Common myeloid progenitor, CD34-positive (primary cell): ENCODE measurements at regions not wholly inside any gene's neighbourhood (a gene's known extent, or its start where the extent isn't known, plus 50 kb on each side); places are given as distances from the start of the nearest gene placed in this dataset.

Experiments
- CTCF ChIA-PET: fragments of 350-600 bp; sonication (Branson Sonifier 250); formaldehyde crosslinking; loops from one replicate; lab custom pipeline; 2021; ENCODE audit warnings: antibody characterized with exemption; lab: Charles Lee
- POLR2A ChIA-PET: fragments of 350-600 bp; sonication (Branson Sonifier 250); formaldehyde crosslinking; loops from one replicate; lab custom pipeline; 2021; ENCODE audit warnings: antibody characterized with exemption; lab: Charles Lee
- DNase-seq, 3 donors: peaks; one replicate each; pipeline versions ENCODE4 v3.0.0 to v3.0.0-alpha.2; 2013
- H3K27ac ChIP-seq, 2 experiments: 1 replicate in 1 of 2; 2 replicates in 1 of 2; pipeline ENCODE4 v1.7.0; 2013; ENCODE audit warnings: inconsistent platforms in 2 of 2, low read length in 2 of 2, mild to moderate bottlenecking in 2 of 2, low read depth in 1 of 2, moderate library complexity in 1 of 2; ENCODE audit not compliant: severe bottlenecking in 2 of 2, insufficient read depth in 1 of 2, poor library complexity in 1 of 2
- H3K27me3 ChIP-seq, 5 experiments: replicated peaks in 2 of 5; 1 replicate in 3 of 5; 2 replicates in 2 of 5; pipeline versions ENCODE4 v1.6.1 to v1.7.0; 2013; ENCODE audit warnings: low read length in 4 of 5, mild to moderate bottlenecking in 2 of 5, moderate library complexity in 2 of 5, inconsistent platforms in 1 of 5; ENCODE audit not compliant: insufficient read depth in 5 of 5, control insufficient read depth in 4 of 5
- H3K36me3 ChIP-seq, 4 experiments: 1 replicate in 2 of 4; 2 replicates in 2 of 4; pipeline versions ENCODE4 v1.6.1 to v1.7.0; 2013; ENCODE audit warnings: low read length in 3 of 4, control low read depth in 1 of 4, mild to moderate bottlenecking in 1 of 4; ENCODE audit not compliant: control insufficient read depth in 4 of 4, insufficient read depth in 4 of 4
- H3K4me1 ChIP-seq, 4 experiments: 1 replicate in 3 of 4; 2 replicates in 1 of 4; pipeline versions ENCODE4 v1.6.1 to v1.7.1; 2013; ENCODE audit warnings: low read length in 3 of 4, mild to moderate bottlenecking in 3 of 4, control low read depth in 1 of 4, inconsistent platforms in 1 of 4, moderate library complexity in 1 of 4; ENCODE audit not compliant: control insufficient read depth in 4 of 4, insufficient read depth in 4 of 4; ENCODE audit errors: control extremely low read depth in 1 of 4
- H3K4me3 ChIP-seq, 7 experiments: 1 replicate in 4 of 7; 2 replicates in 3 of 7; pipeline versions ENCODE4 v1.5.1 to v1.7.0; 2013; ENCODE audit warnings: mild to moderate bottlenecking in 7 of 7, low read length in 6 of 7, moderate library complexity in 6 of 7, inconsistent platforms in 2 of 7, low read depth in 2 of 7, control low read depth in 1 of 7; ENCODE audit not compliant: insufficient read depth in 4 of 7, control insufficient read depth in 1 of 7; ENCODE audit errors: extremely low read depth in 1 of 7
- H3K9me3 ChIP-seq, 5 experiments: 1 replicate in 4 of 5; 2 replicates in 1 of 5; pipeline versions ENCODE4 v1.6.1 to v1.7.1; 2013; ENCODE audit warnings: low read length in 4 of 5, mild to moderate bottlenecking in 2 of 5, inconsistent platforms in 1 of 5, low read depth in 1 of 5, moderate library complexity in 1 of 5; ENCODE audit not compliant: control insufficient read depth in 4 of 5, insufficient read depth in 2 of 5; ENCODE audit errors: control extremely low read depth in 1 of 5
- WGBS: methylation state at CpG from one replicate; pipeline ENCODE4 v1.1.5; 2013; ENCODE audit not compliant: insufficient coverage; 5-methylcytosine and 5-hydroxymethylcytosine counted together

- POLR2A ChIA-PET = no interaction called here
- Histone ChIP-seq H3K27me3 (peaks cover 0 to 2% (median 0%) of the 10 kb centered on the region in 5 experiments), H3K36me3 (no peaks in the 10 kb centered on the region), H3K27ac (no peak overlapping the region), H3K9me3 (no peaks in the 10 kb centered on the region), H3K4me3 (no peak overlapping the region), H3K4me1 (no peaks in the 10 kb centered on the region)
- DNase-seq = peak in 2 of 3 donors; percentile 2
- no CpG with 5 or more reads among the region's 1 CpG for WGBS
- CTCF ChIA-PET = no interaction called here
Observed at GRCh38 chr13:93172109-93172508, 54.5 kb upstream of the GPC6 start.

- Histone ChIP-seq H3K27ac (no peak overlapping the region), H3K4me3 (no peak overlapping the region), H3K9me3 (no peaks in the 10 kb centered on the region), H3K27me3 (peaks cover 0 to 2% (median 0%) of the 10 kb centered on the region in 5 experiments), H3K36me3 (no peaks in the 10 kb centered on the region), H3K4me1 (no peaks in the 10 kb centered on the region)
- WGBS = no CpG with 5 or more reads among the region's 1 CpG
- ChIA-PET POLR2A (no interaction called here), CTCF (no interaction called here)
- no peak for DNase-seq
Observed at GRCh38 chr13:93173654-93174053, 53.0 kb upstream of the GPC6 start.

- Histone ChIP-seq H3K4me1 (no peaks in the 10 kb centered on the region), H3K9me3 (no peaks in the 10 kb centered on the region), H3K4me3 (no peak overlapping the region), H3K27me3 (peaks cover 0 to 2% (median 0%) of the 10 kb centered on the region in 5 experiments), H3K36me3 (no peaks in the 10 kb centered on the region), H3K27ac (no peak overlapping the region)
- POLR2A ChIA-PET = no interaction called here
- CTCF ChIA-PET = no interaction called here
- no peak for DNase-seq
- no CpG with 5 or more reads among the region's 3 CpGs for WGBS
Observed at GRCh38 chr13:93174260-93174659, 52.3 kb upstream of the GPC6 start.
